MM.1S (cell line): ENCODE measurements at regions not wholly inside any gene's neighbourhood (a gene's known extent, or its start where the extent isn't known, plus 50 kb on each side); places are given as distances from the start of the nearest gene placed in this dataset.

Experiments
- DNase-seq: peaks from one replicate; pipeline ENCODE4 v3.0.0-alpha.2; 2015
- H2AFZ ChIP-seq: fragments of 300-600 bp; sonication (generic); 2 replicates; pipeline ENCODE4 v1.6.0; 2016; ENCODE audit warnings: antibody characterized with exemption, low read length
- H3F3A ChIP-seq: fragments of 300-600 bp; sonication (generic); 2 replicates; pipeline ENCODE4 v1.6.1; 2016; ENCODE audit warnings: mild to moderate bottlenecking, antibody characterized with exemption, low read length, moderate library complexity, mixed read lengths; ENCODE audit not compliant: insufficient read depth
- H3K27ac ChIP-seq: fragments of 300-600 bp; sonication (generic); 2 replicates; pipeline ENCODE4 v1.5.1; 2016; ENCODE audit warnings: mild to moderate bottlenecking, low read length
- H3K27me3 ChIP-seq: fragments of 300-600 bp; sonication (generic); replicated peaks from 2 replicates; pipeline ENCODE4 v1.6.0; 2016; ENCODE audit warnings: low read length; ENCODE audit not compliant: insufficient read depth
- H3K36me3 ChIP-seq: fragments of 300-600 bp; sonication (generic); replicated peaks from 2 replicates; pipeline ENCODE4 v1.6.1; 2016; ENCODE audit warnings: mild to moderate bottlenecking, low read length, mixed read lengths; ENCODE audit not compliant: insufficient read depth
- H3K4me1 ChIP-seq: fragments of 300-600 bp; sonication (generic); 2 replicates; pipeline ENCODE4 v1.6.1; 2016; ENCODE audit warnings: low read length, mixed read lengths
- H3K4me2 ChIP-seq: fragments of 300-600 bp; sonication (generic); 2 replicates; pipeline ENCODE4 v1.6.0; 2016; ENCODE audit warnings: low read depth, low read length
- H3K4me3 ChIP-seq: fragments of 300-600 bp; sonication (generic); 2 replicates; pipeline ENCODE4 v1.5.1; 2016; ENCODE audit warnings: low read length, mixed read lengths
- H3K79me2 ChIP-seq: fragments of 300-600 bp; sonication (generic); 2 replicates; pipeline ENCODE4 v1.6.1; 2016; ENCODE audit warnings: mixed run types, low read length, mixed read lengths
- H3K9ac ChIP-seq: fragments of 300-600 bp; sonication (generic); 2 replicates; pipeline ENCODE4 v1.6.1; 2016; ENCODE audit warnings: low read length, mixed read lengths
- H3K9me2 ChIP-seq: fragments of 300-600 bp; sonication (generic); replicated peaks from 2 replicates; pipeline ENCODE4 v1.6.1; 2016; ENCODE audit warnings: mild to moderate bottlenecking, low read length, mixed read lengths; ENCODE audit not compliant: insufficient read depth
- H3K9me3 ChIP-seq: fragments of 300-600 bp; sonication (generic); replicated peaks from 2 replicates; pipeline ENCODE4 v1.6.1; 2016; ENCODE audit warnings: mild to moderate bottlenecking, low read length, mixed read lengths; ENCODE audit not compliant: insufficient read depth
- H4K20me1 ChIP-seq: fragments of 300-600 bp; sonication (generic); 2 replicates; pipeline ENCODE4 v1.6.1; 2016; ENCODE audit warnings: mild to moderate bottlenecking, low read length, moderate library complexity, mixed read lengths; ENCODE audit not compliant: insufficient read depth
- CTCF ChIP-seq: fragments of 300-600 bp; sonication (generic); IDR thresholded peaks from 2 replicates; pipeline ENCODE4 v1.5.1; 2016; ENCODE audit warnings: antibody characterized with exemption, low read length, mixed read lengths
- EZH2 ChIP-seq: fragments of 300-600 bp; sonication (generic); optimal IDR thresholded peaks from 2 replicates; pipeline ENCODE3; 2017; ENCODE audit warnings: low read depth, mild to moderate bottlenecking, antibody characterized with exemption, low read length, mixed read lengths
- EZH2phosphoT487 ChIP-seq: fragments of 300-600 bp; sonication (generic); IDR thresholded peaks from 2 replicates; pipeline ENCODE4 v1.6.1; 2018; ENCODE audit warnings: antibody characterized with exemption, low read length

GRCh38 chr16:56102183-56102686 lies 89.1 kb upstream of the GNAO1 start:
- no peaks in the 10 kb centered on the region for H3F3A ChIP-seq
- H3K4me3 ChIP-seq: no peak overlapping the region
- no peaks in the 10 kb centered on the region for H3K9me2 ChIP-seq
- no peaks in the 10 kb centered on the region for H3K27me3 ChIP-seq
- no peak overlapping the region for H3K4me2 ChIP-seq
- H3K79me2 ChIP-seq: no peaks in the 10 kb centered on the region
- no peak overlapping the region for H2AFZ ChIP-seq
- TF ChIP-seq EZH2: no peak
- no peak for TF ChIP-seq EZH2phosphoT487
- TF ChIP-seq CTCF: no peak
- no peaks in the 10 kb centered on the region for H4K20me1 ChIP-seq
- no peak overlapping the region for H3K27ac ChIP-seq
- no peaks in the 10 kb centered on the region for H3K4me1 ChIP-seq
- no peaks in the 10 kb centered on the region for H3K36me3 ChIP-seq
- no peak for DNase-seq
- H3K9ac ChIP-seq: no peak overlapping the region
- no peaks in the 10 kb centered on the region for H3K9me3 ChIP-seq

- no peaks in the 10 kb centered on the region for H3K79me2 ChIP-seq
Measured at GRCh38 chr16:56101480-56101879, 89.8 kb upstream of the GNAO1 start.

GRCh38 chr16:56097306-56097705 lies 94.0 kb upstream of the GNAO1 start:
- Histone ChIP-seq H3K9me3 (no peaks in the 10 kb centered on the region), H3K4me1 (no peaks in the 10 kb centered on the region), H3K4me3 (no peak overlapping the region), H3K36me3 (no peaks in the 10 kb centered on the region), H3K27me3 (no peaks in the 10 kb centered on the region), H3K27ac (no peak overlapping the region), H3K4me2 (no peak overlapping the region), H3K79me2 (no peaks in the 10 kb centered on the region), H3K9me2 (no peaks in the 10 kb centered on the region), H3K9ac (no peak overlapping the region), H3F3A (no peaks in the 10 kb centered on the region), H2AFZ (no peak overlapping the region), H4K20me1 (no peaks in the 10 kb centered on the region)
- no peak for TF ChIP-seq EZH2
- no peak for DNase-seq

More at GRCh38 chr16:56101480-56101879, 89.8 kb upstream of the GNAO1 start:
- Histone ChIP-seq H3F3A (no peaks in the 10 kb centered on the region), H2AFZ (no peak overlapping the region), H3K9me3 (no peaks in the 10 kb centered on the region), H4K20me1 (no peaks in the 10 kb centered on the region), H3K9me2 (no peaks in the 10 kb centered on the region), H3K4me3 (no peak overlapping the region), H3K36me3 (no peaks in the 10 kb centered on the region), H3K4me2 (no peak overlapping the region), H3K27ac (no peak overlapping the region), H3K4me1 (no peaks in the 10 kb centered on the region), H3K9ac (no peak overlapping the region), H3K27me3 (no peaks in the 10 kb centered on the region)
- TF ChIP-seq EZH2: no peak
- TF ChIP-seq CTCF: no peak
- TF ChIP-seq EZH2phosphoT487: no peak
- DNase-seq: no peak

- no peak for DNase-seq
Measured at GRCh38 chr16:56094231-56094630, 97.1 kb upstream of the GNAO1 start.

More at GRCh38 chr16:56094231-56094630, 97.1 kb upstream of the GNAO1 start:
- Histone ChIP-seq H3K9me2 (no peaks in the 10 kb centered on the region), H3K79me2 (no peaks in the 10 kb centered on the region), H2AFZ (no peak overlapping the region), H3K9ac (no peak overlapping the region), H3K4me3 (no peak overlapping the region), H4K20me1 (no peaks in the 10 kb centered on the region), H3K9me3 (no peaks in the 10 kb centered on the region), H3K27me3 (no peaks in the 10 kb centered on the region), H3F3A (no peaks in the 10 kb centered on the region), H3K27ac (no peak overlapping the region), H3K4me2 (no peak overlapping the region), H3K36me3 (no peaks in the 10 kb centered on the region), H3K4me1 (no peaks in the 10 kb centered on the region)
- TF ChIP-seq EZH2phosphoT487 (no peak), EZH2 (no peak), CTCF (no peak)
